ENCODE measurements at regions not wholly inside any gene's neighbourhood (a gene's known extent, or its start where the extent isn't known, plus 50 kb on each side); places are given as distances from the start of the nearest gene placed in this dataset.

GRCh38 chr5:139740138-139740991 is 55.2 kb upstream of the PSD2 start:
- DNase-seq (ENCODE audit: low spot score, unreplicated experiment): no peak
- Mint-ChIP-seq H3K4me3 (ENCODE audit: low read depth) (no peak overlapping the region), H3K27me3 (peaks cover 27% of the 10 kb centered on the region), H3K36me3 (ENCODE audit: insufficient read depth) (no peaks in the 10 kb centered on the region), H3K4me1 (ENCODE audit: low read depth) (peaks cover 10% of the 10 kb centered on the region), H3K27ac (no peak overlapping the region), H3K9me3 (ENCODE audit: low read depth) (no peaks in the 10 kb centered on the region)
- no peak for TF ChIP-seq CTCF (IDR thresholded peaks at IDR 0.05; ENCODE audit: unreplicated experiment)

DNA sequence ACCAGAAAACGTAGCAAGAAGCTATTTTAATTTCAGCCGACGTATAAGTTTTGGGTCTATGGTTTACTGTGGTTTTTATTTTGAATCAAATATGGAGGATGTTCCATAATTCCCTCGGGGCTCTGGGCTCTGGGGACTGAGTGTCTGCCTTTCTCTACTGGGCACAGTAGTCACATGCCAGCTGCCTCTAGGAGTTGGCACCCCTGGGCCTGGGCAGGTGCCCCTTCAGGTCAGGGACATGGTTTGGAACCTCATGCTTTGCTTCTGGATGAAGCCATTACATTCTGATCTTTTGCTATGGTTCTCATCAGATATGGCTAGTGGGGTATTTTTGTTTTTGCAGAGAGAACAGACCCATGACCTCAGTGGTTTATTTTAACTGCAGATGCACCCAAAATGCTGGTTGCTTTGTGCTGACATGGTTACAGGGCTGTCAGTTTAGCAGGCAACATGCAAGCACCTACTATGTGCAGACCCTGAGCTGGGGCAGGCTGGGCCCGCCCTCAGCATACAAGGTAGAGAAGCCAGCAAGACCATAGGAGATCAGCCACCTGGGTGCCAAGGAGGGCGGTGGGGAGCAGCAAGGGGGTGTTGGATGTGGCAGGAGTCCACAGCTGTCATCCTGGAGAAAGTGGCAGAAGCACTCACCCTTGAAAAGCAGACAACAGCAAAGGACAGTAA is 54.5 kb upstream of the PSD2 start:
- Mint-ChIP-seq H3K27ac (no peak overlapping the region), H3K36me3 (ENCODE audit: insufficient read depth) (no peaks in the 10 kb centered on the region), H3K9me3 (ENCODE audit: low read depth) (no peaks in the 10 kb centered on the region), H3K4me1 (ENCODE audit: low read depth) (peaks cover 14% of the 10 kb centered on the region), H3K4me3 (ENCODE audit: low read depth) (no peak overlapping the region), H3K27me3 (peaks cover 31% of the 10 kb centered on the region)
- no peak for TF ChIP-seq CTCF (IDR thresholded peaks at IDR 0.05; ENCODE audit: unreplicated experiment)
- no peak for DNase-seq (ENCODE audit: low spot score, unreplicated experiment)

DNA sequence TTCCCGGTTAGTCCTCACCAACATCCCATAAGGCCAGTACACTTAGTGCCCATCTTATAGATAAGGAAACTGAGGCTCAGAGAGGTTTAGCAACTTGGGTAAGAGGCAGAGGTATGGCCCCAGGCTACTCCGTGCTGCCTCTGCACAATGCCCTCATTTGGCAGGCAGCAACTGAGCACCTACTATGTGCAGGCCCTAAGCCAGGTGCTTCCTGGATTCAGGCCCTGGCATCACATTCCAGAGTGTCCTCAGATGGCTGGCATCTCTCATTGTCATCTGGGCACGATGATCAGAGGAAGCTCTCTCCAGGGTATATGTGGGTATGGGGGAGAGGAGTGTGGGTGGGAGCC is 53.8 kb upstream of the PSD2 start:
- no peaks in the 10 kb centered on the region for H3K9me3 Mint-ChIP-seq (ENCODE audit: low read depth)
- no peak overlapping the region for H3K4me3 Mint-ChIP-seq (ENCODE audit: low read depth)
- no peak for DNase-seq (ENCODE audit: low spot score, unreplicated experiment)
- no peak for TF ChIP-seq CTCF (IDR thresholded peaks at IDR 0.05; ENCODE audit: unreplicated experiment)
- H3K27ac Mint-ChIP-seq: no peak overlapping the region
- peaks cover 14% of the 10 kb centered on the region for H3K4me1 Mint-ChIP-seq (ENCODE audit: low read depth)
- peaks cover 33% of the 10 kb centered on the region for H3K27me3 Mint-ChIP-seq
- H3K36me3 Mint-ChIP-seq (ENCODE audit: insufficient read depth): no peaks in the 10 kb centered on the region

- H3K27ac Mint-ChIP-seq: no peak overlapping the region
- no peak overlapping the region for H3K4me3 Mint-ChIP-seq (ENCODE audit: low read depth)
These were observed 53.3 kb upstream of the PSD2 start for GRCh38 chr5:139742173-139742903.

More at GRCh38 chr5:139742173-139742903, 53.3 kb upstream of the PSD2 start:
- H3K4me1 Mint-ChIP-seq (ENCODE audit: low read depth): peaks cover 17% of the 10 kb centered on the region
- H3K36me3 Mint-ChIP-seq (ENCODE audit: insufficient read depth): no peaks in the 10 kb centered on the region
- DNase-seq (ENCODE audit: low spot score, unreplicated experiment): no peak
- no peak for TF ChIP-seq CTCF (IDR thresholded peaks at IDR 0.05; ENCODE audit: unreplicated experiment)
- peaks cover 37% of the 10 kb centered on the region for H3K27me3 Mint-ChIP-seq
- H3K9me3 Mint-ChIP-seq (ENCODE audit: low read depth): no peaks in the 10 kb centered on the region
